RWPE2 (cell line): ENCODE measurements at regions not wholly inside any gene's neighbourhood (a gene's known extent, or its start where the extent isn't known, plus 50 kb on each side); places are given as distances from the start of the nearest gene placed in this dataset.

Experiments
- ATAC-seq: fragments of 200-7000 bp; cut with Tn5 transposase; 3 replicates; pipeline ENCODE4 v1.9.1; 2021; ENCODE audit warnings: low read depth
- DNase-seq: peaks from one replicate; pipeline ENCODE4 v3.0.0-alpha.2; 2020; ENCODE audit warnings: low spot score
- H3K27ac ChIP-seq: fragments of 450-650 bp; 2 replicates; pipeline ENCODE4 v1.5.1; 2017; ENCODE audit warnings: mild to moderate bottlenecking; ENCODE audit not compliant: poor library complexity, severe bottlenecking
- H3K27me3 ChIP-seq: fragments of 250-450 bp; sonication (Bioruptor Pico); 2 replicates; pipeline ENCODE4 v1.5.1; 2021; ENCODE audit warnings: mild to moderate bottlenecking, moderate library complexity; ENCODE audit not compliant: insufficient read depth, poor library complexity, severe bottlenecking
- H3K36me3 ChIP-seq: fragments of 250-450 bp; sonication (Bioruptor Pico); 2 replicates; pipeline ENCODE4 v1.5.1; 2020; ENCODE audit warnings: low read depth, mild to moderate bottlenecking, moderate library complexity
- H3K4me1 ChIP-seq: fragments of 250-450 bp; sonication (Bioruptor Pico); 2 replicates; pipeline ENCODE4 v1.5.1; 2021; ENCODE audit warnings: mild to moderate bottlenecking, moderate library complexity; ENCODE audit not compliant: insufficient read depth, poor library complexity, severe bottlenecking
- H3K4me3 ChIP-seq: fragments of 250-450 bp; sonication (Bioruptor Pico); 2 replicates; pipeline ENCODE4 v1.5.1; 2021; ENCODE audit warnings: mild to moderate bottlenecking, moderate library complexity; ENCODE audit not compliant: severe bottlenecking
- H3K9me3 ChIP-seq: fragments of 250-450 bp; sonication (Bioruptor Pico); 2 replicates; pipeline ENCODE4 v1.5.1; 2021; ENCODE audit warnings: mild to moderate bottlenecking, moderate library complexity; ENCODE audit not compliant: severe bottlenecking
- CTCF ChIP-seq: fragments of 450-650 bp; IDR thresholded peaks from one replicate; pipeline ENCODE4 v1.5.1; 2017; ENCODE audit warnings: mild to moderate bottlenecking, moderate library complexity; ENCODE audit not compliant: poor library complexity, severe bottlenecking

- no peak overlapping the region for H3K27ac ChIP-seq
- no peaks in the 10 kb centered on the region for H3K27me3 ChIP-seq
- H3K9me3 ChIP-seq = no peaks in the 10 kb centered on the region
- no peak for ATAC-seq
- no peak overlapping the region for H3K4me3 ChIP-seq
- H3K36me3 ChIP-seq = no peaks in the 10 kb centered on the region
- DNase-seq = no peak
- no peak for TF ChIP-seq CTCF
- no peaks in the 10 kb centered on the region for H3K4me1 ChIP-seq
Measured at GRCh38 chr13:74466864-74467263, 332.7 kb upstream of the KLF12 start.

- no peaks in the 10 kb centered on the region for H3K4me1 ChIP-seq
- H3K27me3 ChIP-seq = no peaks in the 10 kb centered on the region
- ATAC-seq (no peak), DNase-seq (no peak)
- no peak overlapping the region for H3K27ac ChIP-seq
- H3K36me3 ChIP-seq = no peaks in the 10 kb centered on the region
- no peak overlapping the region for H3K4me3 ChIP-seq
- no peaks in the 10 kb centered on the region for H3K9me3 ChIP-seq
- TF ChIP-seq CTCF = no peak
Measured at GRCh38 chr13:74466020-74466419, 331.8 kb upstream of the KLF12 start.

GRCh38 chr13:74465271-74465670, 331.1 kb upstream of the KLF12 start:
- TF ChIP-seq CTCF = no peak
- no peaks in the 10 kb centered on the region for H3K27me3 ChIP-seq
- DNase-seq (no peak), ATAC-seq (no peak)
- no peaks in the 10 kb centered on the region for H3K9me3 ChIP-seq
- no peak overlapping the region for H3K4me3 ChIP-seq
- H3K4me1 ChIP-seq = no peaks in the 10 kb centered on the region
- H3K27ac ChIP-seq = no peak overlapping the region
- no peaks in the 10 kb centered on the region for H3K36me3 ChIP-seq

- ATAC-seq = no peak
- Histone ChIP-seq H3K27ac (no peak overlapping the region), H3K4me1 (no peaks in the 10 kb centered on the region)
Measured at GRCh38 chr13:74464670-74465069, 330.5 kb upstream of the KLF12 start.

GRCh38 chr13:74461011-74461410, 326.8 kb upstream of the KLF12 start:
- no peak for TF ChIP-seq CTCF
- Histone ChIP-seq H3K27me3 (no peaks in the 10 kb centered on the region), H3K27ac (no peak overlapping the region), H3K36me3 (no peaks in the 10 kb centered on the region), H3K4me3 (no peak overlapping the region), H3K9me3 (no peaks in the 10 kb centered on the region), H3K4me1 (no peaks in the 10 kb centered on the region)
- DNase-seq (no peak), ATAC-seq (no peak)

More at GRCh38 chr13:74464670-74465069, 330.5 kb upstream of the KLF12 start:
- DNase-seq = no peak
- no peaks in the 10 kb centered on the region for H3K9me3 ChIP-seq
- H3K36me3 ChIP-seq = no peaks in the 10 kb centered on the region
- no peaks in the 10 kb centered on the region for H3K27me3 ChIP-seq
- no peak for TF ChIP-seq CTCF
- H3K4me3 ChIP-seq = no peak overlapping the region
